Activated T-cell treated with anti-CD3 and anti-CD28 coated beads, Interleukin-2, amount 50 U/mL, for 48 hours (primary cell): ENCODE measurements at regions not wholly inside any gene's neighbourhood (a gene's known extent, or its start where the extent isn't known, plus 50 kb on each side); places are given as distances from the start of the nearest gene placed in this dataset.
A peak's percentile ranks its signal among the peaks of the same experiment; 100 is the strongest.
"Not testable (repeated sequence)": the region's sequence is repeated elsewhere in the genome, so short reads cannot be mapped to it uniquely, and the experiment has no call there.

Experiments used
- DNase-seq, 2 experiments: peaks; one replicate each; pipeline ENCODE4 v3.0.0-alpha.2; 2020

DNA sequence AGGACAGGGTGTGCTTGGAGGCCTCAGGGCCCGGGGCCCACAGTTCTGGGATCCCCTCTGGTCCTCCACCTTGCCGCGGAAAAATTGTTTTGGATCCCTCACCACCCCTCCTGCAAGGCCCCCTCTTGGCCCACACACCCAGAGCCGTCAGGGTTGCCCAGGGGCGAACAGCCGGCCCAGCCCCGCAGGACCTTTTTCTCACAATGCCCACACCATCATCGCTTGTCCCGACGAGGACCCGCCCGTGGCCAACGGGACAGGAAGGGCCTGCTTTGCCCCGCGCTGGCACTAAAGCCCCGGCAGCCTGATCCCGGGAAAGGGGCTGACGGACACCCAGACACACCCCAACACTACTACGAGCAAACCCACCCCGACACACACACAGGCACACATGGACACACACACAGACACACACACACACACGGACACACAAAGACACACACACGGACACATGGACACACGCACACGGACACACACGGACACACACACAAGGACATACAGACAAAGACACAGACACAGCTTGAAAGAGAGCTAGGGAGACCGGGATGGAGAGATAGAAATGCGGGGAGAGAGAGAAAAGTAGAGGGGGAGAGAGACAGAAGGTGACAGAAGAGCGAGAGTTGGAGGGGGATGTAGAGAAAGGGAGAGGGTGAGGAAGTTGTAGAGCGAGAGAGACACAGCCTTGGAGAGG is 1493.5 kb upstream of the DEFB115 start:
- DNase-seq: no peak

DNA sequence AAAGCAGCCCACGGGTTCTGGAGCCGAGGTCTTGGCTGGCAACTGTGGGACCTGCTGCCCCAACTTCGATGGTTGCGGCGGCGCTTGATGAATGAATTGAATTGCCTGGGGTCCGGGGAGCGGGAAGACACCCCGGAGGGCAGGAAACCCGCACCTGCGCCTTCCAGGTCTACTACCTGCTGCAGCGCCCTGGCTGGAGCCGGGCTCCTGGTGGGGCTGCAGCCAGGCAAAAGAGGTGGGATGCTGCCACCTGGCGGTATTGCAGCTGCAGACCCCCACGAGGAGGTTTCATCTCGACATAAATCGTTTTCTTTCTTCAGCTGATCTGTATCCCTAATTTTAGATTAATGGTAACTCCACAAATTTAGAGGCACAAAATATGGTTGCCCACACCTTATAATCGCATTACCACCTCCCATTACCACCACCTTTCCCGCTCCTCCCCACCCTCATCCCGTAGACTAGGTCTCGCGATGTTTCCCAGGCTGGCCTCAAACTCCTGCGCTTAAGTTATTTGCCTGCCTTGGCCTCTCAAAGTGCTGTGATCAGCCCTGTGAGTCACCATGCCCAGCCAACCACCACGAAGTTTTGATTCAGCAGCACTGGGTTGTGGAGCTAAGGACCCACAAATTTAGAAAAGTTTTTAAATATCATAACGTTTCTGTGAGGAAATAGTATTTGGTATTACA is 1492.4 kb upstream of the DEFB115 start:
- DNase-seq: peak; percentile 29 to 48

DNA sequence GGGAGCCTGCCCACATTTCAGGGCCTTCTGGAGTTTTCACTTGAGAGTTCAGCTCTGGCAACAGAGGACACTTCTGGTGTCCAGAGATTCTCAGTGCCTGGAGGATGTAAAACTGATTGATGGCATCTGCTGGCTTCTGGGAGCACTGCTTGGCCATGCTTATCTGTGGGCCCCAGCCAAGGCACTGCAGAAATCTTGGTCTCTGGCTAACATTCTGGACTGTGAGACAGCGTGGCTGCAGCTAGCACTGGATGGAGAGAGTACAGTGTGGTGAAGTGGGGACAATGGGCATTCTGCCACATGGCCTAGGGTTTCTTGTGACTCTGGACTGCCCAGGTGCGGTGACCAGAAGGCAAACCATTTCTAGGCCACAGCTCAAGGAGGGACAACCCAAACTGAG is 1479.4 kb upstream of the DEFB115 start:
- not testable (repeated sequence) for DNase-seq

DNA sequence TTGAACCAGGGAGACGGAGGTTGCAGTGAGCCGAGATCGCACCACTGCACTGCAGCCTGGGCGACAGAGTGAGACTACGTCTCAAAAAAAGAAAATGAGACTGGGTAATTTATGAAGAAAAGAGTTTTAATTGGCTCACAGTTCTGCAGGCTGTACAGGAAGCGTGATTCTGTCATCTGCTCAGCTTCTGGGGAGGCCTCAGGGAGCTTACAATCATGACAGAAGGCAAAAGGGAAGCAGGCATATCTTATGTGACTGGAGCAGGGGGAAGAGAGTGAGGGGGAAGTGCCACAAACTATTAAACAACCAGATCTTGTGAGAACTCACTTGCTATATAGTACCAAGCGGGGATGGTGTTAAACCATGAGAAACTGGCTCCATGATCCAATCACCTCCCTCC is 1476.2 kb upstream of the DEFB115 start:
- DNase-seq: not testable (repeated sequence)

DNA sequence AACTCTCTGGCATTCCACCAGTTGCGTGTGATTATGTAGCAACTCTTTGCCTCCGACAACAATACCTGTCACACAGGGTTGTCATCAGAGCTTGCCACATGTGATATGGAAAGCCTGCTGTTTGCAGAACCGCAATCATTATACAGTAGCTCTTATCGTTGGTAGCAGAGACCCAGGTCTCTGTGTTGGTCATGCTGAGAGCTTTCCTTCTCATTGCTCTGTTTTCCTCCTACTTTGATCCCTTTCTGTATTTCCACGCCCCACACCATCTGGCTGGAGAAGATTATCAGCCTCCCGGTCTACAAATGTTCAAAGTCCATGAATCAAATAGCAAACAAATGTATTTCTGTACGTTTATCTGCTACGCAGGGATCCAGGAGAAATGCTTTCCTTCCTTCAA is 1475.6 kb upstream of the DEFB115 start:
- DNase-seq: not testable (repeated sequence)

DNA sequence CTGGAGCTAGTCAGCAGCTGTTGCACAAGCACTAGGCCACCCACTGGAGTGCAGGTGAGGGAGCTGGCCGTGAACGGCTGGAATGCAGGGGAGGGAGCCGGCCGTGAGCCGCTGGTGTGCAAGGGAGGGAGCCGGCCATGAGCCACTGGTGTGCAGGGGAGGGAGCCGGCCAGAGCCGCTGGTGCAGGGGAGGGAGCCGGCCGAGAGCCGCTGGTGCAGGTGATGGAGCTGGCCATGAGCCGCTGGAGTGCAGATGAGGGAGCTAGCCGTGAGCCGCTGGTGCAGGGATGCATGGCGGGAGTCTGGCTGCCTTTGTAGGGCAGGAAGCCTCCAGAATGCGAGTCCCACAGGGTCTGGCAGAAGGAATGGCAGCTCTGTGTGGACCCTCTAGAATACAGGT is 1470.0 kb upstream of the DEFB115 start:
- not testable (repeated sequence) for DNase-seq

DNA sequence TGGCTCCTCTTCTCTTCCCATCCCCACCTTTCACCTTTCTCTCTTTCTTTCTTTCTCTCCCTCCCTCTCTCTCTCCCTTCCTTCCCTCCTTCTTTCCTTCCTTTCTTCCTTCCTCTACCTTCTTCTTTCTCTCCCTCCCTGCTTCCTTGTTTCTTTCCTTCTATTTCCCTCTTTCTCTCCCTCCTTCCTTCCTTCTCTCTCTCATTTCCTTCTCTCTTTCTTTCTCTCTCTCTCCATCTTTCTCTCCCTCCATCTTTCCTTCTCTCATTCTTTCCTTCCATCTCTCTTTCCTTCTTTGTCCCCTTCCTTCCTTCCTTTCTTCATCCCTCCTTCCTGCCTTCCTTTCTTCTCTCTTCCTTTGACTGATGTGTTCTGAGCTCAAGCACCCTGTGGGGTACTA is 1467.0 kb upstream of the DEFB115 start:
- DNase-seq: no peak

DNA sequence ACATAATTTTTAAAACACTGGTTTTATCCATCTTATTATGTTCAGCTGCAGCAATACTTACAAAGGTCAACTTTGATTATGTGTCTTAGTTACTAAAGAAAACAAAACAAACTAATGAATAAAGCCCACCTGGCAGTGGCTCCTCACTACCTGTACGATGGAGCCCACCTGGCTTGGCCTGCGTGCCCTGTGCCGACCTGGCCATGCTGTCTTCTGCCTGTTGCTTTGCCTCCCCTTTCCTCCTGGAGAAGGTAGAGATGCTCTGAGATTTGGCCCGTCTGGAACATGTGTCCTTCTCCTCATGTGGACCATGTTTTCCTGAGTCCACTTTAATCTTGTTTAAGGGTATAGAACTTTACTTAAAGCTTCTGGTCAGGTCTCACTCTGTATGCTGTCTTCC is 1426.0 kb upstream of the DEFB115 start:
- DNase-seq: not testable (repeated sequence)

DNA sequence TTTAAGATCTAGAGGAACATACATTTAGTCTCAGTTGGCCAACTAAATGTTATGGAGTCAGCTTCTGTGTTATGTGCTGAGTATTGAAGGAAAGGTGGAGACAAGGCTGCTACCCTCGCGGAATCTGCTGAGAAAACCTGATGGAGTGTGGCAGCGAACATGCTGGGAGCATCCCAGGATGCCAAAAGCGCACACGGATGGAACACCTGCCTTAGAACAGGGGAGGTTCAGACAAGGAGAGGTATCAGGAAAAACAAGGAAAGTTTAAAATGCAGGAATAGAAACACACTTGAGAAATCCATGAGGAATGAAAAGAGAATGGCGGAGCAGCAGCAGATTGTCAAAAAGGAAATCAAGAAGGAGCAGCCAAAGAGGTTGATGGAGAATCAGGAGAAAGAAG is 1389.5 kb upstream of the DEFB115 start:
- not testable (repeated sequence) for DNase-seq

DNA sequence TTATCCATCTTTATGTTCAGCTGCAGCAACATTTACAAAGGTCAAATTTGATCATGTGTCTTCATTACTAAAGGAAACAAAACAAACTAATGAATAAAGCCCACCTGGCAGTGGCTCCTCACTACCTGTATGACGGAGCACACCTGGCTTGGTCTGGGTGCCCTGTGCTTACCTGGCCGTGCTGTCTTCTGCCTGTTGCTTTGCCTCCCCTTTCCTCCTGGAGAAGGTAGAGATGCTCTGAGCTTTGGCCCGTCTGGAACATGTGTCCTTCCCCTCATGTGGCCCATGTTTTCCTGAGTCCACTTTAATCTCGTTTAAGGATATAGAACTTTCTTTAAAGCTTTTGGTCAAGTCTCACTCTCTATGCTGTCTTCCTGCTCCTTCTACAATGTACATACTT is 1388.8 kb upstream of the DEFB115 start:
- DNase-seq: not testable (repeated sequence)

DNA sequence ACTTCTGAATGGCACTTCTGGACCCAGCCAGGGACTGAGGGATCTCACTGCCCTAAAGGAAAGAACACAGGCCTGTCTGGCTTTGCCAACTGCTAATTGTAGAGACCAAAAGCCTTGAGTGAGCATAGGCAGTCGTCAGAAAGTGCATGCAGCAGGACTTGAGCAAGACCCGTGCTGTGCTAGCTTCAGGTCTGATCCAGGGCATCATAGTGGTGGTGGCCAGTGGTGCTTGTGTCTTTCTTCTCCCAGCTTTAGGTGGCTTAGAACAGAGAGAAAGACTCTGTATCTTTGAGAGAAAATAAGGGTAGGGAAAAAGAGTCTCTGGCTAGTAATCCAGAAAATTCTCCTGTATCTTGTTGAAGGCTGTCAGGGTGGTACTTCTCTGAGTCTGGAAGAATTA is 1385.6 kb upstream of the DEFB115 start:
- DNase-seq: not testable (repeated sequence)

DNA sequence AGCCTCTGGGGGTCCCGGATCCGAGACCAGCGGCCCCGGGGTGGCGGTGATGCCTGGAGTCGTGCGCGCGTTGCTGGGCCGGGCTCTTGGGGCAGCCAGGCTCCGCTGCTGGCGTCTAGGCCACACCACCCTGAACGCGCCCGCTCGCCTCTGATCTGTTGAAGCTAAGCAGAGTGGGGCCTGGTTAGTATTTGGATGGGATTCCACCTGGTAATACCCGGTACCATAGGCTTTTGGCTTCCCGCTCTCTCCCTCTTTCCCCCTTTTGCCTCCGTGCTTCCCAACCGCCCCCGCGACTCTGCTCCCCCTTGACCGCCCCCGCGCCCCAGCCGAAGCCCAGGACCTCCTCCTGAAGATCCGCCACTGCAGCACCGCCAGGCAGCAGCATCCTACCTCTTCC is 1383.5 kb upstream of the DEFB115 start:
- peak in 1 of 2 experiments; percentile 44 for DNase-seq

DNA sequence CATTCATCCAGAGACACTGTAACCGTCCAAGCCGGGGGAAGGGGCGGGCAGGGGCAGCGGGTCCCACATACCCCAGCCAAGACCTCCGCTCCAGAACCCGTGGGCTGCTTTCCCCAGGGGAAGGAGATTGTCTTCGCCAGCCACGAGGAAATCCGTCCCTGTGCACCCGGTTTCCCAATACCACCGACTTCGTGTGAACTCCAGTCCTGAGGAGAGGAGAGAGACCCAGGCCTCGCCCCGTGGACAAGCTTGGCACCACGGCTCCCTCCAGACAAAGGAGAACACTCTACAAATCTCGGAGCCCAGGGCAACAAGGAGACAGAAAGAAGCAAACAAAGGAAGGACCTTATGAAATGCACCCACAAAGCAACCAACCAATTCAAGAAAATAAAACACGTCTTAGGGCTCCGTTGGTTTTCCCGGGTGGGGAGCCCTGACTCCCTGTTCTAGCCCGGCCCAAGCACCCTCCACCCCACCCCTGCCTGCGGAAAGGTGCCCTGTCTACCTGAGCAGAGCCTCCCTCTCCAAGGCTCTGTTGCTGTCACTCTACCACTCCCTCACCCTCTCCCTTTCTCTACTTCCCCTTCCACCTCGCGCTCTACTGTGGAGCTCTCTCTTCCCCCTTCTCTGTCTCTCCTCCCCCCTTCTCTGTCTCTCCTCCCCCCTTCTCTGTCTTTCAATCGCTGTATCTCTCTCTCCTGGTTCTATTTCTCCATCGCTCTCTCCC is 1382.8 kb upstream of the DEFB115 start:
- no peak for DNase-seq

DNA sequence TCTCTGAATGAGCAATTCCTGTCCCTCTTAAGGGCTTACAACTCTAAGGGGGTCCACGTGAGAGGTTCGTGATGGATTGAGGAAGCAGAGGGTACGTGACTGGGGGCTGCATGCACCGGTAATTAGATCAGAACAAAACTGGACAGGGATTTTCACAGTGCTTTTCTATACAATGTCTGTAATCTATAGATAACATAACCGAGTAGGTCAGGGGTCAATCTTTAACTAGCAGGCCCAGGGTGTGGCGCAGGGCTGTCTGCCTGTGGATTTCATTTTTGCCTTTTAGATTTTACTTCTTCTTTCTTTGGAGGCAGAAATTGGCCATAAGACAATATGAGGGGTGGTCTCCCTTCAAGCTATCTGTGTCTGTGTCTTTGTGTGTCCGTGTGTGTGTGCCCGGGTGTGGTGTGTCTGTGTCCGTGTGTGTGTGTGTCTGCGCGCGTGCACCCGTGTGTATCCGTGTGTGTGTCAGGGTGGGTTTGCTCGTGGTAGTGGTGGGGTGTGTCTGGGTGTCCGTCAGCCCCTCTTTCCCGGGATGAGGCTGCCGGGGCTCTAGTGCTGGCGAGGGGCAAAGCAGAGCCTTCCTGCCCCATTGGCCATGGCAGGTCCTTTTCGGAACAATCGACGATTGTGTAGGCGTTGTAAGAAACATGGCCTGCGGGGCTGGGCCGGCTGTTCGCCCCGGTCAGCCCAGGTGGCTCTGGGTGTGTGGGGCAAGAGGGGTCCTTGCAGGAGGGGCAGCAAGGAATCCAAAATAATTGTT is 1382.0 kb upstream of the DEFB115 start:
- DNase-seq: not testable (repeated sequence)

DNA sequence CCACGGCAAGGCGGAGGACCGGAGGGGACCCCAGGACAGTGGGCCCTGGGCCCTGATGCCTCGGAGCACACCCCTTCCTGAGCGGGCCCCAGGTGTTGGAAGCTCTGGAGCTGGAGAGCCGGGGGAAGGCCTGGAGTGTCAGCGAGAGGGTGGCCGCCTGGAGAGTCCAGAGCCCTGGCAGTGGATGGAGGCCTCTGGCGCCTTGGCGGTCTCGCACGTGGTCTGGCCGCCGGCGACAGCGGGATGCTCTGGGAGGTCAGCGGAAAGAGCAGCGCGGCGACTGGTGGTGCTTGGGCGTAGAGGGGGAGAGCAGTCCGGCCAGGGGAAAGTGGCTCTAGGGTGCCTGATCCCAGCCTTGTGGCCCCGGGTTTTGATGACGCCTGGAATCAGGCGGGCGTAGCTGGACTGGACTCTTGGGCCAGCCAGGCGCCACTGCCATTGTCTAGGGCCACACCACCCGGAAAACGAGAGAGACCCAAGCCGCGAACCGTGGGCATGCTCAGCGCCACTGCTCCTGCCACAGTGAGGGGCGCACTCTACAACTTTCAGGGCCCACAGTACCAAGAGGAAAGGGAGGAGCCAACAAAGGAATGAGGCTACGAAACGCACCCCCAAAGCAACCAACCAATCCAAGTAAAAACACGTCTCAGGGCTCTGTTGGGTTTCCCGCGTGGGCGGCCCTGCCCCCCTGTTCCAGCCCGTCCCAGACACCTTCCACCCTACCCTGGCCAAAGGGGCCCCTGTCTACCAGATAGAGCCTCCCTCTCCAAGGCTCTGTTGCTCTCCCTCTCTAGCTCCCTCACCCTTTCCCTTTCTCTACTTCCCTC is 1381.2 kb upstream of the DEFB115 start:
- not testable (repeated sequence) for DNase-seq

DNA sequence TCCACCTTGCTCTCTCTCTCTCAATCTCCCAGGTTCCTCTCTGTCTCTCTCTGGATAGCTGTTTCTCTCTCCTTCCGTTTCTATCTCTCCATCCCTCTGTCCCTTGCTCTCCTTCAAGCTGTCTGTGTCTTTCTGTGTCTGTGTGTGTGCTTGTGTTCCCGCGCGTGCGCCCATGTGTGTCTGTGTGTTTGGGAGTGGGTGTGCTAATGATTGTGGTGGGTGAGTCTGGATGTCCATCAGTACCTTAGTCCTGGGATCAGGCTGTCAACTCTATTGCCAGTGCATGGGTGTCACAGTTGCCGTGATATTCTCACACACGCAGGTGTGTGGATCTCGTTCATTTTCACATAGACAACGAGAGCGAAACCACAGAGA is 1380.6 kb upstream of the DEFB115 start:
- DNase-seq: no peak

DNA sequence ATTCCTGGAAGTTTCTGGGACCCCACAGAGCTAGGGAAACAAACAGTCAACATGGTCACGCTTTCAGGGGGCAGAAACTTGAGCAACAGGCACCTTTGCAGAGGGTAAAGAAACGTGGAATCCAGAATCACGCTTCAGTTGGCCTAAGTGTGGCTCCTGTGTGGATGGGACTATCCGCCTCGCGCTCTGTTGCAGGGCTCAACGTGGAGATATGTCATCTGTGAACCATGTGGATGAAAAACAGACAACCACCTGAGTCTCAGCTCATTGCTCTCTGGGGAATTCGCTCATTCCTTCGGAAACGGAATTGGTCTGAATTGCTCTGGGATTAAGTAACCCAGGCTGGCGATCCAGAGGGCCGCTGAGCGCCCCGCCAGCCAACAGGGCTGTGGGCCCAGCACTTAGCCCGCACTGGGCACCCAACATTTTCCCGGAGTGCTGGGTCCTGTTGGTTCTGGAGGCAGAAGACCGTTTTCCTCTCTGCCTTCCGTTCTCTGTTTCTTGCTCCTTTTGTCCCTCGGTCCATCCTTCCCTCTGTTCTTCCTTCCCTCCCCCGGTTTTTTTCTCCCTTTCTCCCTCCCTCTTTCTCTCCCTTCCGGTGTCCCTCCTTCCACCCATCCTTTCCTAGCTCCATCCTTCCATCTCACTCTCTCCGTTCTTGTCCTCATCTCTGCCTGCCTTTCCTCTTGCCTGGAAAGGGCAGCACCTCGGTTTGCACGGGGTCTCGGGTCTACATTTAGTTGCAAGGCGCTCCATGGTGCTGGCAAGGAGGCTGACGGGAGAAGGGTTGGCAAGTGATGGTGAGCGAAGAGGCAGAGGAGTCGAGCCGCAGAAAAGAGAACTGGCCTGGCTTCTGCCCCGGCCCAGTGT is 1379.8 kb upstream of the DEFB115 start:
- not testable (repeated sequence) for DNase-seq

DNA sequence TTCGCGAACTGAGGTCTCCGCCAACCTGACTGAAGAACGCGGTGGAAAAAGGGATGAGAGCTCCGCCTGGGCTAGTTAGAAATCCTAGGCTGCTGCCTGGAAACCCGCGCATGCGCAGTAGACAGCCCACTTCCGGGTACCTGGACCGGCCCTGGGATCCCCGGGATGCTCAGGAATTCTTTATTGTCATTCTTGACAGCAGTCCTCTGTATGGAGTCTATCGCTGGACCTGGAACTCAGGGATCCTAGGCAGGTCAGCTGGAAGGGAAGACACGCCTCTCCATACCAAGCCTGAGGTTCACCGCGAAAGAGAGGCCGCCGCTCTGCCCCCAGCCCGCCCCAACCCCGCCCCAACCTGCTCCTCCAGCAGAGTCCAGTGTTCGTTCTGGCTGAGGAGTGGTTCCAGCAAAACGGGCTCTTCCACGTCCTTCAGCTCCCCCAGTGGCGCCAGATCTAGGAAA is 1379.2 kb upstream of the DEFB115 start:
- no peak for DNase-seq

DNA sequence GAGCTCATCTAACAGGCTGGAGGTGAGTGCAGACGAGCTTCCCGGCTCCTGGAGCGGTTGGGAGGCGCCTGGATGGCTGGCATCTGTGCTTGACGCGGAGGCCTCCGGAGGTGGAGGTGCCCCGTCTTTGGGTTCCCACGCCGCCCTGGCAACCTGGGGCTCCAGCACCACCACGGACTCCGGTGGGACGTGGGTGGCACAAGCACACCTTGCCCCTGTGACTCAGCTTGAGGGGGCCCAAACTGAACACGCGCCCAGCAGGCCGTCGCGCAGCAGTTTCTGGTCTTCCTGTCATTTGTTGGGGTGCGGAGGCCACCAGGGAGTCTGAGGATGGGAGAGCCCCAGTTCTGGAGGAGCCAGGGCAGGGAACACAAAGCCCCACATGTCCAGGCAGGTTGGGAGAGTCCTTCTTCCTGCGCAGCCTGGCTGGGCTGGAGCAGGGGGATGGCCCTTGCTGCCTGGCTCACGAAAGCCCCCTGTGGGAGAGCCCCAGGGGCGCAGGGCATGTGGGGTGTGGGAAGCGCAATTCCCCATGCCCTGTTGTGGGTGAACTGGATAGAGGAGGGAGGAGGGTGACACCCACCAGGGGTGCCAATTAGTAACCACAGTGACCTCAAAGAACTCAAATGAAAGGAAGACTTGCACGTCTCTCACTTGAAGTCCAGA is 1378.6 kb upstream of the DEFB115 start:
- DNase-seq: no peak

DNA sequence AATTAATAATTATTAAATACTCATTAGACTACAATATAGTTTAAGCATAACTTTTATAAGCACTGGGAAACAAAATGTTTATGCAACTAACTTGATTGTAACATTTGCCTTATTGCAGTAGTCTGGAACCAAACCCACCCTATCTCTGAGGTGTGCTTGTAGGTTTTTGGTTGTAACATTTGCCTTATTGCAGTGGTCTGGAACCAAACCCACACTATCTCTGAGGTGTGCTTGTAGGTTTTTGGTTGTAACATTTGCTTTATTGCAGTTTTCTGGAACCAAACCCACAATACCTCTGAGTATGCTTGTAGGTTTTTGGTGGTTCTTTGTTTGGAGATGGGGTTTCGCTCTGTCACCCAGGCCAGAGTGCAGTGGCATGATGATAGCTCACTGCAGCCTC is 1376.4 kb upstream of the DEFB115 start:
- not testable (repeated sequence) for DNase-seq
